ENCODE measurements at regions not wholly inside any gene's neighbourhood (a gene's known extent, or its start where the extent isn't known, plus 50 kb on each side); places are given as distances from the start of the nearest gene placed in this dataset.
"Not testable (repeated sequence)": the region's sequence is repeated elsewhere in the genome, so short reads cannot be mapped to it uniquely, and the experiment has no call there.

DNA sequence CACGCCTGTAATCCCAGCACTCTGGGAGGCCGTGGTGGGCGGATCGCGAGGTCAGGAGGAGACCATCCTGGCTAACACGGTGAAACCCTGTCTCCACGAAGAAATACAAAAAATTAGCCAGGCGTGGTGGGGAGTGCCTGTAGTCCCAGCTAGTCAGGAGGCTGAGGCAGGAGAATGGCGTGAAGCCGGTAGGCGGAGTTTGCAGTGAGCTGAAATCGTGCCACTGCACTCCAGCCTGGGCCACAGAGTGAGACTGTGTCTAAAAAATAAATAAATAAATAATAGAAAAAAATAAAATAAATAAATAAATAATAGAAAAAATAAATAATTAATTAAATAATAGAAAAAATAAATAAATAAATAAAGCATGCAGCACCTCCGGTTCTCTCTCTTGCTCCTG is 480.8 kb downstream of the GOLGA6L6 start:
- FAIRE-seq = not testable (repeated sequence)

- not testable (repeated sequence) for FAIRE-seq
Measured at GRCh38 chr15:20056871-20057270, 484.7 kb downstream of the GOLGA6L6 start.

- not testable (repeated sequence) for FAIRE-seq
Measured at GRCh38 chr15:20055921-20056320, 485.7 kb downstream of the GOLGA6L6 start.

- not testable (repeated sequence) for FAIRE-seq
Measured at GRCh38 chr15:20048189-20048588, 493.4 kb downstream of the GOLGA6L6 start.

- FAIRE-seq = not testable (repeated sequence)
Measured at GRCh38 chr15:20045165-20045564, 496.4 kb downstream of the GOLGA6L6 start.

GRCh38 chr15:20040691-20041090 is 500.9 kb downstream of the GOLGA6L6 start:
- not testable (repeated sequence) for FAIRE-seq

DNA sequence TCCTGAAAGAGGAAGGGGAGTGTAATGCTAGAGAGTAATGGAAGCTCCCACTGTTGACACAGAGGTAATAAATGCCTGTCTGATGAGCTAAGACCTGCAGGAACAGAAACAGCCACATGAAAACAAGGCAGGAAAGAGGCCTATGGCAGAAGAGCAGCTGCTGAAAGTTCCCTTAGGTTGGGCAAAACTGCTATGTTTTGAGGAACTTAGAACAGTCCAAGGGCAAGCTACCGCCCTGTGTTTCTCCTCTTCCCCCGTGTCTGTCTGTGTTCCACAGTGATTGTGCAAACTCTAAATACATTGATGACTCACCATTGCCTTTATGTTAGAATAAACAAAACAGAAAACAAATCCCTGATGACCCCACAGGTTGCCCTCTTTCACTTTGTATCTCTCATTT is 516.6 kb downstream of the GOLGA6L6 start:
- not testable (repeated sequence) for FAIRE-seq

DNA sequence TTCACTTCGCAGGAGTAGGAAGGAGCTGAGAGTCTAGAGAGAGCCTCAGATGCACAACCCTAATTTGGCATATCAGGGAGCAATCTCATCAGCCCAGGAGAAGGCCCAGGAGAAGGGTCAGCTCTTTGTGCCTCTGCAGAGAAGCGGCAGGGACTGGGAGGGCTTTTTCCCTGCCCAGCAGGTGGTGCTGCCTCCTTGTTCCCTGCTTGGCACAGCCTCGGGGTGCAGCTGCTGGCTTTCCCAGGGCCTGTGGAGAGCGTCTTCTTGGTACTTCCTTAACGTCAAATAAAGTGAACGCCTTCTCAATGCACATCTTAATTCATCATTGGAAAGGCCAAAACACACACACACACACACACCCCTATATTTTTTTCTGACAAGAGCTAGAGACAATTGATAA is 519.3 kb downstream of the GOLGA6L6 start:
- not testable (repeated sequence) for FAIRE-seq

GRCh38 chr15:20021351-20021750 is 520.2 kb downstream of the GOLGA6L6 start:
- FAIRE-seq = not testable (repeated sequence)

GRCh38 chr15:20020588-20020987 is 521.0 kb downstream of the GOLGA6L6 start:
- not testable (repeated sequence) for FAIRE-seq

GRCh38 chr15:20019758-20020157 is 521.8 kb downstream of the GOLGA6L6 start:
- not testable (repeated sequence) for FAIRE-seq

- not testable (repeated sequence) for FAIRE-seq
Measured at GRCh38 chr15:20017581-20017980, 524.0 kb downstream of the GOLGA6L6 start.

GRCh38 chr15:20016941-20017340 is 524.7 kb downstream of the GOLGA6L6 start:
- not testable (repeated sequence) for FAIRE-seq

DNA sequence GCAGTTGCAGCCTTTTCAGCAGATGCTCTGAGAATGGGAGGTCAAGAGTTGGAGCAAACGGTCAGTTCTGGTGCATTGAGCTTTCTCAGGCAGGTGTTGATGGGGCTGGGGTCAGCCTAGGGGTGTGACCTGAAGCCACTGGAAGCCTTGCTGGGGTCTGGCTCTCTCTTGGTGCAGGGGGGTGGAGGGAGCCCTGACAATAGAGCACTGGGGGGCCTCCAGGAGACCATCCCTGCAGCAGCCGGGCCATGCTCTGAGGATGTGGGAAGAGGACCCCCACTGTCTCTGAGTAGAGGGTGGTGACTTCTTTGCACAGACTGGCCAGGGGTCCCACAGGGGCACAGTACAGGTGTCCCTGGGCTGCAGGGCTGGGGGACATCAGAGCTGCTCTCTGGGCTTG is 528.8 kb downstream of the GOLGA6L6 start:
- FAIRE-seq = not testable (repeated sequence)

DNA sequence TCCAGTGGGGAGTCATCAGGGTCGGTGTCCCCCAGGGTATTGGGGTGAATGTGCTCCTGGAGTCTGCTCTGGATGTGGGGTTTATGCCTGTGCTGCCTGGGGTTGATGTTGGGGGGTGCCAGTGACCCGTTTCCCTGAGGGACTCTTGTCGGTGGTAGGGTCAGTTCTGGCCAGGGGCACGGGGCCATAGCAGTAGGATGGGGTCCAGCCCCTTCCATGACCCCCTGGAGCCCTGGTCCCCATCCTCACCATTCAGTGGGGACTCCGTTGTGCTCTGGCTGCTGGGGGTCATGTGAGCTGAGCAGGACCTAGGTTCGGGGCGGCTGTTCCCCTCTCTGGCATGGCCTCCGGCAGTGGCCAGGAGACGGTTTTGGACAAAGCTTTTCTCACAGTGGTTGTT is 530.8 kb downstream of the GOLGA6L6 start:
- not testable (repeated sequence) for FAIRE-seq

- FAIRE-seq = not testable (repeated sequence)
Measured at GRCh38 chr15:20009619-20010018, 532.0 kb downstream of the GOLGA6L6 start.

DNA sequence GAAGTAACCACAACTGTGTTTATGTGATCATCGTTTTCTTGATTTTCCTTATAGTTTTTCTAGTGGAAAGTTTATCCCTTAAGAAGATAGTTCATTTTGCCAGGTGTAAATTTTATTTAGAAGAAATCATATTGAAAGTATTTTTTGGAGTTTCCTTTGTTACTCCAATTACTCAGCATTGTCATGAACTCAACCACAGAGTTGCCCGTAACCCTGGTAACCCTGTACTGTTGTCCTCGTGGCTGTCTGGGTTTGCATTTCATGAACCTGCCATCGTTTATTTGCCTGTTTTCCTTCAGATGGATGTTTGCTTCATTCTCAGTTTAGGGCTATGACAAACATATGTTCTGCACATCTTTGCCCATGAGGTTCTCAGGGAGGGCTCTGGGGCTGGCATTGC is 534.3 kb downstream of the GOLGA6L6 start:
- FAIRE-seq = not testable (repeated sequence)

- FAIRE-seq = not testable (repeated sequence)
Measured at GRCh38 chr15:20003471-20003870, 538.1 kb downstream of the GOLGA6L6 start.

DNA sequence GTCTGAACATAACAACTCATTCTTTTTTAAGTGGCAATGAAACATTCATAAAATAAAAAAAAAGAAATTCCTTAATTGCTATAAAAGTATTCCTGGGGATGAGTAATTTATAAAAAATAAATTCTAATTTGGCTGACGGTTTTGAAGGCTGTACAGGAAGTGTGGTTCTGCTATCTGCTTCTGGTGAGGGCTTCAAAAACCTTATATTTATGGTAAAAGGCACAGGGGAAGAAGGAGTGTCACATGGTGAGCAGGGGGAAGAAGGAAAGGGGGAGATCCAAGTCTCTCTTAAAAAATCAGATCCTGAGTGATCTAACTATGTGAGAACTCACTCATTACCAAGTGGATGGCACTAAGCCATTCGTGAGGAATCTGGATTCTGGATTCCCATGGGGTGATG is 539.0 kb downstream of the GOLGA6L6 start:
- FAIRE-seq = not testable (repeated sequence)

DNA sequence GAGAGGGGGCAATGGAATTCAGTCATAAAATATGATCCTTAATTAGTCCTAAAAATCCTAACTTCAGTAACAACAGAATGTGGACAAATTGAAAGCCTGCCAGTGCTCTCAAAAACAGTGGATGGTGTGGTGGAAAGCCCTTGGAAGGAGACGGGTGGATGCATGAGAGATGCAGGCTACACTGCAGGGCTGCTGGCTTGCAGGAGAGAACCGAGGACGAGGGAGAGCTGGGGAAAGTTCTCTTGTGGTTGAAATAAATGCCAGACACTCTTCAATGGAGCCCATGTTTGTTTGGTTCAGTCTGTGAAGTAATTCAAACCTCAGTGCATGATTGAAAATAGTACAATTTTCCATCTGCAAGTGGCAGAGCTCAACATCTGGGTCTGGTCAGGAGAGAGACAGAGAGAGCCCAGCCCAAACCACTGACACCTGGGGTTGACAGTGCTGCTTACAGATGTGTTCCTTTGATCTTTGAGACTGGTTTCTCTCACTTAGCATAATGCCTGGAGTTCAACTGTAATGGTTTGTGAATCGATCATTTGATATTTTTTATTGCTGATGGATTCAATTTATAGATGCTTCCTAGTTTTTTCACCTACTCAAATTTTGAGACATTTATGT is 544.9 kb downstream of the GOLGA6L6 start:
- not testable (repeated sequence) for FAIRE-seq

DNA sequence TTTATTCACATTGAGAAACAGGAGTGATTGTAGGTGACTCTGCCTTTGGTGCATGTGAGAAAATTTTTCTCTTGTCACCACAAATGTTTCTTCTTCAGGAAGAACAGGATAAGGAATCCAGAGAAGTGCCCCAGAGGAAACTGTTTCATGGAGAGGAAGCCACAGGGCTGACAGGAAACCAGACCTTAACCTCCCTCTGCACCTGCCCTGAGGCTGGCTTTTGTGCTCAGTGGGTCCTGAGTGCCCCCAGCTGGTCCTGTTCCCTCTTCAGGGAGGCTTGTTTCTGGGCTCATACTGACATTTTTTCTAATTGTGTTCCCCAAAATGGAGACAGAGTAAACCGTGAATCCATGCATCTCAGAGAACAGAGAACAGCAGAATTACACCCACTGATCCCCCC is 546.3 kb downstream of the GOLGA6L6 start:
- FAIRE-seq = not testable (repeated sequence)

GRCh38 chr15:19992428-19992827 is 549.2 kb downstream of the GOLGA6L6 start:
- no peak for FAIRE-seq

DNA sequence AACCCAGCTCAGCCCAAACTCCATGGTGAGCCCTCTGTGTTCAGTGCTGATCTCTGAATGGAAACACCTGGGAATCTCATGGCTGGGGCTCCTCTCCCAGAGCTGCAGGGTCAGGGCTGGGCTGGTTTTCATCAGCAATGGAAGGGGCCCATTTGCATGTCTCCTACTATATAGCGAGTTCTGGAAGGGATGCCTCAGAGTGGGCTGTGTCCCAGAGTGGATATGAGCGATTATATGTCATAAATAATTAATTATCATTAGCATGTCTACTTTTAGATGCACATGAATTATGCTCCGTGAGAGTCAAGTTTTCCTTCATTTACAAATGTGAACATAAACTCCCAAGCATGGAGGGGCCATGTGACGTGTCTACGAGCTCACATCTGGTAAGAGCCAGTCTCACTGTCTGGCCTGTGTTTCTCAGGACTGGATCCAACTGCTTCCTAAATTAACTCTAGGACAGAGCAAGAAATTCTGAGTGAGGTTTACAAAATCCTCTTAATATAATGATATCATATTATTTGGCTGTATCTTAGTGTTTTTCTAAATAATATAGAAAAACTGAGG is 553.4 kb downstream of the GOLGA6L6 start:
- no peak for FAIRE-seq

DNA sequence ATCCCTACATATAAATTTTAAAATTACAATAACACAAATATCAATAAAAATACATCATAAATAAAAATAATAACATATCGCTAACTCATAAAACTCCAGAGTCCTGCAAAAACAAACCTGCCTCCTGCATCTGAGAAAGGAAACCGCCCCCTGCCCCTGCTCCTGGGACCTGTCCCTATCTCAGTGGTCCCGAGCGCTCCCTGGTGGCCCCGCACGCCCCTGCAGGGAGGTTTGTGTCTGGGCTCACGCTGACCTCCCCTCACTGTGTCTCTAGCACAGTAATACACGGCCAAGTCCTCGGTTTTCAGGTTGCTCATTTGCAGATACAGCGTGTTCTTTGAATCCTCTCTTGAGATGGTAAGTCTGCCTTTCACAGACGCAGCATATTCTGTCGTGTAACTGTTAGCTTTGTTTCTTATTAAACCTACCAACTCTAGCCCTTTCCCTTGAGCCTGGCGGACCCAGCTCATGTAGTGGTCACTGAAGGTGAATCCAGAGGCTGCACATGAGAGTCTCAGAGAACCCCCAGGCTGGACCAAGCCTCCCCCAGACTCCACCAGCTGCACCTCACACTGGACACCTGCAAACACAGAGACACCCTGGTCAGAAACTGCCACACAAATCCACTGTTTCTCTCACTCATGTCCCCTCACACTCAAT is 554.1 kb downstream of the GOLGA6L6 start:
- FAIRE-seq = no peak

All from islet of Langerhans (tissue), 1 donor.